ENCODE measurements at regions not wholly inside any gene's neighbourhood (a gene's known extent, or its start where the extent isn't known, plus 50 kb on each side); places are given as distances from the start of the nearest gene placed in this dataset.

DNA sequence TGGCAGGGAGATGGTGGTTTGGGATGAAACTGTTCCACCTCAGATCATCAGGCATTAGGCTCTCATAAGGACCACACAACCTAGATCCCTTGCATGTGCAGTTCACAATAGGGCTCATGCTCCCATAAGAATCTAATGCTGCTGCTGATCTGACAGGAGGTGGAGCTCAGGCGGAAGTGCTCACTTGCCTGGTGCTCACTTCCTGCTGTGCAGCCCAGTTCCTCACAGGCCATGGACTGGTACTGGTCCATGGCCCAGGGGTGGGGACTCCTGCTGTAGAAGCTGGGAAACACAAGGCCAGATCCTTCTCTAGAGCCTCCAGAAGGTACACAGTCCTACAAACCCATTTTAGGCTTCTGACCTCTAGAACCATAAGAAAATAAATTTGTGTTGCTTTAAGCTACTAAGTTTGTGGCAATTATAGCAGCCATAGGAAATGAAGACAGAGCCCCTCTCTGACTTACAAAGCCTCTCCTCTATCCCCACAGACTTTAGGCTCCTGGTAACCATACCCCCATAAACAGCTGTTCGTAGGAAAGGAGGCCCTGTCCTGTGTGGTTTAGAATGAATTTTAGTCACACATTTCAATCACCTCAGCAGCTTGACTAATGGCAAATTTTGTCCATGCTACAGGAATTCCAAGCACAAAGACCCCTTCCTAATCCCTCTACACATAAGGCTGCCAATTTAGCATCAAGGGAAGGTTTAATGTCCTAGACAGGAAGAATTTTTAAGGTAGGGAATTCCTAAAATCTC lies 206.1 kb upstream of the PHYHIPL start:
- no peak for DNase-seq (ENCODE audit: low spot score)

DNA sequence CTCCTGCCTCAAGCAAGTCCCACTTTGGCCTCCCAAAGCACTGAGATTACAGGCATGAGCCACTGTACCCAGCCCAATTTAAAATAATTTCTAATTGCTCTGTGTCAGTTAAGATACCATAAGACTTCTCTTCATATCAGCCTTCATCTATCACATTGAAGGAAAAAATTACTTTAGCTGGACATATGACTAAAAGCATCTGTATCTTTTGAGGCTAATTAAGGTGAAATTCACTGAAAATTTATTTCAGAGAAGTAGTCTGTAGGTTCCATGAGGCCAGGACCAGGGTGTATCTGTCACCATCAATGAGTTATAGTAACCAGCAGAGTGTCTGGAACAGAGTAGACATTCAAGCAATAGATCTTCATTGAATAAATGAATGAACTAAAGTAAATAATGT lies 205.2 kb upstream of the PHYHIPL start:
- no peak for DNase-seq (ENCODE audit: low spot score)

DNA sequence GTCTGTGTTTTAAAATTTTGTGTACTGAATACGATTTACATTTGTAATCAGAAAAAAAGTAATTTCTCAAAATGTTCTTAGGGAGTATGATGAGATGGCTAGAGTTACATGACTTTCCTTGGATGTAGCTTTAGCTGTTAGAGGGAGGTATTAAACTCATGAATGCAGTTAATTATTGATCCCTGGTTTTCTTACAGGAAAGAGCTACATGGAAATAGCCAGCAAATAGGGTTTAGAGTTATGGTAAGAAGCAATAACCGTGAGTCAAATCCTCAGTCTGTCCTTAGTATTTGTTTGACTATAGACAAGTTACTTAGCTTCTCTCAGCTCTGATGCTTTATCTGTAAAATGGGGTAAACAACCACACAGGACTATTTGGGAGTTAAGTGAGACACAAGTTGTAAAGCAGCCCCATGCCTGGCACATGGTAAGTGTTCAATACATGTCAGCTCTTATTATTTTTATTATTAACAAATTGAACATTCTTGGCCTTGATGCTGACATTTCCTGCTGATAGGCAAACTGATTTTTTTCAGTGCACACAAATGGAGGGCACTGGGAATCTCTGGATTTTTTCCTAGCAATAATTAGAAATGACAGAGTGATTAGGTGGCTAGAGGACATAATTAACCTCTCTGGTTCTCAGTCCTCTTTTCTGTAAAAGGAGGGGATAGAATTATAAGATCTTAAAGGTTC lies 204.5 kb upstream of the PHYHIPL start:
- DNase-seq (ENCODE audit: low spot score), result no peak

DNA sequence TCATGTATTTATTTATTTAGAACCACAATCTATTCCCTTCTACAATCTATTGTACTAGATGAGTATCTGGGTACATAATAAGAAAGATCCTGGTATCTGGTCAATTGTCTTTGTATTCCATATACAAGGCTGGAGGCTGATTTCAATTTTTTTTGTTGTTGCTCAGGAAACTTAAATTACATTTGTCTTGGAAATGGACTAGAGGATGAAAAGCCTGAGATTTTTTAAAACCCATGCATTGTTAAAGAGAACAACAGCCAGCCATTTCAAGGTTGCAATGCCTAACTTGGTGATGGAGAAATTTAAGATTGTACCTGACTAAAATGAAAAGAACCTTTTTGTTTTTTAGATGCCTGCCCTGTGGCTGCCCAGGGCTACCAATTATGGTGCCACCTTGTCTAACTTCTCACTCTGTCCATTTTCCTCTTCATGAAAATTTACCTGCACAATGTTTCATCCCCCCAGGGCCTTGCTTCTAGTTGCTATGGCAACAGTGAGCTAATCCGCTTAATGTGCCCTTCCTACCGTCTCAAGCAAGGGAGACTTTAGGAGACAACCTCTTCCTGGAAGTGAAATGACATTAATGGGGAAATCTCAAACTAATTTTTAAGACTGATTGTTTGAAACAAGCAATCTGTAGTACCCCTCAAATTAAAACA lies 203.7 kb upstream of the PHYHIPL start:
- no peak for DNase-seq (ENCODE audit: low spot score)

DNA sequence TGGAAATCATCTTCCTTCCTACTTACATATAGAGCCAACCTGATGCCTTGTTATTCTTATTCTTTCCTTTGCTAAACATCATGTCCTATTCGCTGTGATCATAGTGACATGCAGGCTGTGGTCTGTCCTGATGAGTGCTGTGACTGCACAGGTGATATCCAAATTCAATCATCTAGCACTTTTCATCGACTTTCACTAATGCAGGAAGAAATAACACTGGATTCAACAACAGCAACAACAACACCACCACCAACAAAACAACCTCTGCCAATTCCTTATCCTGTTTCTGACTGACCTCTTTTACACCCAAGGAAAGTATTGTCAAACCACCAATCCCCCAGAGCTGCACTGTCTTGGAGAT lies 203.2 kb upstream of the PHYHIPL start:
- DNase-seq (ENCODE audit: low spot score), result no peak

DNA sequence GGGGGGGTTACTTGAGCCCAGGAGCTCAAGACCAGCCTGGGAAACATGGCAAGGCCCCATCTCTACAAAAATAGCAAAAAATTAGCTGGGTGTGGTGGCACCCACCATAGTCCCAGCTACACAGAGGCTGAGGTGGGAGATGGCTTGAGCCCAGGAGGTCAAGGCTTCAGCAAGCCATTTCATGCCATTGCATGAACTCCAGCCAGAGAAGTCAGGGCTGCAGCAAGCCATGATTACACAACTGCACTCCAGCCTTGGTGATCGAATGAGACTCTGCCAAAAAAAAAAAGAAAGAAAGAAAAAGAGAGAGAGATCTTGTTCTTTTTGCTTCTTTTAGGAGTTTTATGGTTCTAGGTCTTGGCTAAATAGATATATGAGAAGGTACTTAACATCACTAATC lies 200.2 kb upstream of the PHYHIPL start:
- DNase-seq (ENCODE audit: low spot score), result no peak

DNA sequence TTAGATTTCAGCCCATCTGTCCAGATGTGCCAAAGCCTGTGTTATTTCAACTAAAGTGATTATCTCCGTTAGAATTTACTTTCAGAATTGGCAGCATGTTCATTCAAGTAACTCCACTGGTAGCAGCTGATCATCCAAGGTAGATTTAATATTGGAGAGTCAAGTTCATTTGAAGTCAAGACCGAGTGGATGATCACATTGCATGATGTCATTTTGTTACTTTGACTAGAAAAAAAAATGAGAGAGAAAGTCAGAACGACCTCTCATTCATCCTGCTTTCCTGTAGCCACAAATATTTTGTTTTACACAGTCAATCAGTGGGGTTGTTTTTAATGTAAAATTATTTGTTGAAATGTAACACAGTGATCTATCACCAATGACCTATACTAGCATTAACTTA lies 196.7 kb upstream of the PHYHIPL start:
- DNase-seq (ENCODE audit: low spot score), result no peak

DNA sequence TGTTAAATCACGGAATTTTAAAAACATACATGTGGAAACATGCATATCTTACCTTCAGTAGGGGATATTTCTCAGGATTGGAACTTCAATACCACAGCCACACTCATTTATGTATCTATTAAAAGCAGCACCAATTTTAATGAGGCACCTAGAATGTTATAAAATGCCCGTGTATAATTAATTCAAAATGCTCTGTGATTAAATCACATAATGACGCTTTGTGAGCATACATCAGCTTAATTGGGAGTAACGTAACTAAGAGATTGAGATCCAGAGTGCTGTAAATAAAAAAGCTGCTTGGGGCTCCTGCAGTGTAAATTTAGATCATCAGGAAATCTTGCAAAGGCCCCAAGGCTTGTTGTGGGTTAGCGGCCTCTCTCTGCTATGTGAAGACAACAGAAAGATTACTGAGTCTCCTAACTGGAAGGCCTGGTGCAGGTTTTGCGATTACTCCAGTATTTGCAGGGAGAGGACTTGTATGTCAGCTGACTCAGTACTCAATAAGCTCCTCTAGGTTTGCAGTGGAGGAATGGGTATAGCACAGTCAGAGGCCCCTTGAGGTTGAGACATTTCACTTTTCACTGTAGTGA lies 195.5 kb upstream of the PHYHIPL start:
- no peak for DNase-seq (ENCODE audit: low spot score)

DNA sequence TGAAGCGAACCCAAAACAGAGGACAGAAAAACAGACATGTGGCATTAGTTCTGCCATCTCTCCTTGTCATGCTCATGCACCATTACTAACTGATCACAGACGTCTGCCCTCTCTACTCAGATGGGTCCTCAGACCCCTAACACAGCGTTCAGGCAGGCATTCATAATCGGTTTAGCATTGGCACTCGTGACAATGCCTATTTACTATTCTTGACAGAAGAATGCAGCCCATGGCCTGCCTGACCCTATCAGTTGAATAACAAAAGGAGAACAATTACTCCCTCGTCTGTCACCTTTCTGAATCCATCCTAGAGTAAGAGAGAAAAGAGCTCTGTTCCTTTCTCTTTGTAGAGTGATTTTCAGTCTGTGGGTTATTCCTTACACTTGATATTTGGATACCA lies 194.6 kb upstream of the PHYHIPL start:
- DNase-seq (ENCODE audit: low spot score), result no peak

DNA sequence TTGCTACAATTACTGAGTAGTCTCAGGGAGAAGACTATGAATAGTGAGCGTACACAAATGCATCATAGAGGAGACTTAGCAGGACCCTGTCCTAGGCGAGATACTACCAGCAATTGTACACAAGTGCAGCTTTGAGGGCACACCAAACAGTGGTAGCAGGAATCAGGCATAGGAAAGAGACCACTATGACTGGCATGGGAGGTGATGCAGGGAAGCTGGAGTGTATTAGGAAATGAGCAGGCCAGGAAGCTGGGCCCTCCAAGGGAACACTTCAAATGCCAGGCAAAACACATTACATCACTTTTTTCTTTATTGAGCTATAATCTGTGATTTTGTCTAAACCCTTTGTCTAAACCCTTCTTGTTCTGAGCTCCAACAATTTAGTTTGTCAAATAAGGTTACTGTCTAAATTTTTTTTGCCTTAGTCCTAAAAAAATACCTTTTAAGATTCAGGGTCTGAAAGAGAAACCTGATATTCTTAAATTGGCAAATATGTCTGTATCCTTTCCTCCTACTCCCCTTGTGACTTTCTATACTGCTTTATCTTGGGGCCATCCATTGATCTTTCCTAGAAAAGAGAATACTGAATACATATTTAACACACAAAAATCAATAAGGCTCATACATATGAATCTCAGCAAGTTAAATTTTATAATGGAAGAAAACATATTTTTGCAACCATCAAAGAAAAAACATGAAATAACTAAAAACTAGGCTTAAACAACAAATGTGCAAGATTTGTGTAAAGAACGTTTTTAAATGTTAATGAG lies 193.8 kb upstream of the PHYHIPL start:
- DNase-seq (ENCODE audit: low spot score), result no peak

DNA sequence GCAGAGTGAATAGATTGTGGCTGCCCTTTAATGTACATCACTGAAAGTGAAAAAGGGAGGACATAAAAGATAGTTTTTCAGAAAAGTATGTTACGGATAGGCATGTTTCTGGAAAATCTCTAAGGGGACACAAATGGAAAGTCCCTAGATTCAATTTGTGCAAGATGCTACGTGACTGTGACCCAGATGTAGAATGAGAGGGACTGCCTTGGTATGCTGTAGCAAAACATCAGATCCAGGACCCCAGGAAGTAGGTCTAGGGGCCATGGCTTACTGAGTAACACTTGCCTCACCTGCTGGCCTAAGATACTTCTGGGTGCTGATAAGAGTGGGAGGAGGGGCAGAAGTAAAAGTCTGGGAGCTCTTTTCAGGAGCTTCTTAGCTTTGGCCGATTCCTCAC lies 191.2 kb upstream of the PHYHIPL start:
- no peak for DNase-seq (ENCODE audit: low spot score)

DNA sequence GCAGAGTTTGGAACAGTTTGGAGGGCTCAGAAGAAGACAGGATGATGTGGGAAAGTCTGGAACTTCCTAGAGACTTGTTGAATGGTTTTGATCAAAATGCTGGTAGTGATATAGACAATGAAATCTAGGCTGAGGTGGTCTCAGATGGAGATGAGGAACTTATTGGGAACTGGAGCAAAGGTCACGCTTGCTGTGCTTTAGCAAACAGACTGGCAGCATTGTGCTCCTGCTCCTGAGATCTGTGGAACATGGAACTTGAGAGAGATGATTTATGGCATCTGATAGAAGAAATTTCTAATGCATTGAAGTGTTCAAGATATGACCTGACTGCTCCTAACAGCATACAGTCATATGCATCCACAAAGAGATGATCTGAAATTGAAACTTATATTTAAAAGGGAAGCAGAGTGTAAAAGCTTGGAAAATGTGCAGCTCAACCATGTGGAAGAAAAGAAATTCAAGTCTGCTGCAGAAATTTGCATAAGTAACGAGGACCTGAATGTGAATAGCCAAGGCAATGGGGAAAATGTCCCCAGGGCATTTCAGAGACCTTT lies 186.9 kb upstream of the PHYHIPL start:
- DNase-seq (ENCODE audit: low spot score), result no peak

DNA sequence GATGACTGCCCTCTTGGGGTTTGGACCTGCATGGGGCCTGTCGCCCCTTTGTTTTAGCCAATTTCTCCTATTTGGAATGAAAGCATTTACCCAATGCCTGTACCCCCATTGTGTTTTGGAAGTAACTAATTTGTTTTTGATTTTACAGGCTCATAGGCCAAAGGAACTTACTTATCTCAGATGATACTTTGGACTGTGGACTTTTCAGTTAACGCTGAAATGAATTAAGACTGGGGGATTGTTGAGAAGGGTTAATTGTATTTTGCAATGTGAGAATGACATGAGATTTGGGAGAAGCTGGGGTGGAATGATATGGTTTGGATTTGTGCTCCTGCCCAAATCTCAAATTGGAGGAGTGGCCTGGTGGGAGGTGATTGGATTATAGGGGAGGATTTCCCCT lies 185.8 kb upstream of the PHYHIPL start:
- no peak for DNase-seq (ENCODE audit: low spot score)

DNA sequence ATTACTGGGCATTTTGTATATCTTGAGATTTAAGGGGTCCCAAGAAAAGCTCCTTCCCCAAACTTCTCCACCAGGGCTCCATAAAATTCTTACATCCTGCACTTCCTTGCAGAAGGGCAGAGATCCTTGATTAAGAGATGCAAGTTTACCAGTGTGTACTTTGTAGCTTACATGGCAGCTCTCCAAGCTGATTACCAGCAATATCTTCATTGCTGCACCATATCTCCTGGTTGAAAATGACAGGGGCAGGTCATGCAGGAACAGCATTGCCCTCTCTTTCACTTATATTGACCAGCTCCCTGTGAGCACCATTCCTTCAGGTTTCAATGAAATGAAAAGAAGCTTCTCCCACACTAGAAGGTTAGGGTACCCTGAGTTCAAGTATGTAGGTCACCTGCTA lies 184.6 kb upstream of the PHYHIPL start:
- no peak for DNase-seq (ENCODE audit: low spot score)

DNA sequence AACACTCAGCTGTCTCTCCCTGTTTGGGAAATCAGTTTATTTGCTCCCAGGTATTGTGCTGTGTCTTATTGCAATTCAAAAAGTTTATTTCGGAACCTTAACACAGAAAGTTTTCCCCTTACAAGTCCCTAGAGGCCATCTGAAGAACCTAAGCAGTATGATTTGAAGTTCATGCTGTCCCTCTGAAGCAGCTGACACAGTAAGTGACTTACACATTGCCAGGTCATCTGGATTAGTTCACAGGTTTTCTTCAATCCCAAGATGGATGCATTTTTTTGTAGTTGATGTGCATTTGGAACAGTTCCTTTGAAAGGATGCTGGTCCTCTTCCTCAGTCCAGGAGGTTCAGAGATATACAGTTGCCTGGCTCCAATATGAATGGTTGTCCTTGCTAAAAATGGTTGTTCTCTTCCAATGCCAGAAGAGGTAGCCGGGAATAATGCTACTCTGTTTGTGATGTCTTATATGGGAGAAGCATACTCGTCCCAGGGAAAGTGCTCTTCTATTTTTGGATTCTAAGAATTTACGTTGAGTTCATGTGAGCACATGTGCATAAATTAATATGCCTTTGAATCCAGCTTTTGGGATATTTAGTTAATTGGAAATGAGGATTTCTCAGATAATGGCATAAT lies 183.5 kb upstream of the PHYHIPL start:
- no peak for DNase-seq (ENCODE audit: low spot score)

DNA sequence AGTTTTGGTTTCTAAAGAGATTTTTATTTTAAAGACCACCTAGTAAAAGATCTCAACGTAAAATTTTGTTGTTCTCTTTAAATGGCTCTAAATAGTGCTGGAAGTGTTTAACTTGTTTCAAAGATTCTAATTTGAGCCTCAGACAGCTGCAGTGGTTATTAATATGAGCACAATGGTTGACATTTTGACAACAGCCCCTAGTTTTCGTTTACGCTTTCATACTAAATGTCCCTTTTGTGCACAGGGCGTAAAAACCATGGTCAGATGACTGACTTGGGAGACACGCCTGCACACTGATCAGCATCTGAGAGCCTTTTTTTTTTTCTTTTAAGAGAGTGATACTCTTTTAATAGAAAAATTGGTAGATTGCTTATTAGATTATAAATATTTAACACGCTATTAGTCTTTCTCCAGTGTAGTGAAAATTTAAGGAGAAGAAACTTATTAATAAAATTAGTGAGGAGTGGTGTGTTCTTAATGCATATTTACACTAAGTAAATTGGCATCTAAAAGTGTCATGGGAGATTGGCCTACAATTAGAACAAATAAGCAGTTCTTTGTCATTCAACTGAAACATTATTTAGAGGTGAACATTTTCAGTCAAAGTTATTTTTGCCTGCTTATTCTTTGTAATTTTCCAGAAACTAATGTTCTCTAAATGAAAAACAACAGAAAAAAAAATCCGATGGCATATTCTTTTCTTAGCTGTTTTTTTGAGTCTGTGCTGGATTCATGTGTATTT lies 182.8 kb upstream of the PHYHIPL start:
- no peak for DNase-seq (ENCODE audit: low spot score)

DNA sequence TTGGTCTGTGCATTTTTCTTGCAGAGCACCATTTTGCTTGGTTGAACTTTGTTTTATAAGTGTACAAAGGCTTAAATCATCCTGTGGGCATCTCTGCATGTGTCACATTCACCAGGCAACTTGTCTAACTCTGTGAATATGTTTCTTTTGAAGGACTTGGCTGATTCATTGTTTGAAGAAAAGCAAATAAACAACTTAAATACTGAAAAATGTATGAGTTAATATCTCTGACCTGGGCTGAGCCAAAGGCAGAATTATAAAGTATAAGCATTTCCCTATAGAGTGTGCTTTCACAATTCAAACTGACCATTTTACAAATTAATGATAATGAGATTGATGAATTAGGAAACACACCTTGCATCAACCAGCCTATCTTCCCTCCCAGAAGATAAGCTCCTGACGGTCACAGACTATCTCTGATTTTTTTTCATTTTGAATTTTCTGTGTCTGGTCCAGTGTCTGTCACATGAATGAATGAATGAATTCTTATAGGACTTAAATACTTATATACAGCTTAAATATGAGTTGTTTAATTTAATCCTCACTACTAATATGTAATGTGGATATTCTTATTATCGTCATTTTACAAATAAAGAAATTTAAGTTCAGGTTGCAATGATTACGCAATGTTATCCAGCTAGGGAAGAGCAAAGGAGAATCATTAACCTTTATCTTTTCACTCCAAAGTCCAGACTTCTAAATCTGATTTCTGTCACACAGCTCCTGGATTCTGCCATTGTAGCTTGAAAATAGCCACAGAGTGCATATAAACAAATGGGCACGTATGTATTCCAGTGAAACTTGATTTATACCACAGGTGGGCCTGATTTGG lies 182.0 kb upstream of the PHYHIPL start:
- DNase-seq (ENCODE audit: low spot score), result no peak

DNA sequence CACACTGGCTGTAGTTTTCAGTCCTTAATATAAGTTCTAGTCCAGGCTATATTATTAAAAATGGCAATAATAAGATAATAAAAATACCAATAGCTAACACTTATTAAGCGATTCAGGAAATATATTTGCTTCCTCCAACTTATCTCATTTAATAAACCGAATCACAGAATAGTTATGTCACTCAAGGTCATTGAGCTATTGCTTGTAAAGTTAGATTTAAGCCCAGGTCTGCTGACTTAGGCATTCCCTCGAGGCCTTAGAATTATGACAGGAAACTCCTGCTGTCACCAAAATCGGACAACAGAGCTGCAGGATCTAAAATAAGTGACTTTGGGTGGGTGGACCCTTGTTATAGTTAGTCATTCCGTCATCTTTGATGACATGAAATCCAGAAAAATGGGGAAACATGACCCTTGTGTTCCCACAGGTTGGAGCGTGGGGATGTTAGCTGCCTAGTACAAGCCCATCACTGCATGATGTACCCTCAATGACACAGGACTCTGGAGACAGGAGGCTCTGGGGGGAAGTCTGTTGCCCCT lies 181.3 kb upstream of the PHYHIPL start:
- DNase-seq (ENCODE audit: low spot score), result no peak

DNA sequence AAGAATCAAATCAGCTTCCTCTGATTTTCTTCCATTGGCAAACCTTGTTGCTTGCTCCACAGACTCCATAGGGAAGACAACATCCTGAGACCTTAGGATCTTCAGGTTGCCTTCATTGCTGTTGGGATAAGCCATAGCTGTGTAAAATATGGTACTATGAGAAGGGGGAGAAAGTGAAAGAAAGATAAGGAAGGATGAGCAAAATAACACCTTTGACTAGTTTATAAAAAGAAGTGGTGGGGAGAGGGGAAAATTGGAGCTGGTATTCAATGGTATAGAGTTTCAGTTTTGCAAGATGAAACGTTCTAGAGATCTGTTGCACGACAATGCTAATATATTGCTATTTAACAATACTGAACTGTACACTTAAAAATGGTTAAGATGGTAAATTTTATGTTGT lies 180.4 kb upstream of the PHYHIPL start:
- no peak for DNase-seq (ENCODE audit: low spot score)

DNA sequence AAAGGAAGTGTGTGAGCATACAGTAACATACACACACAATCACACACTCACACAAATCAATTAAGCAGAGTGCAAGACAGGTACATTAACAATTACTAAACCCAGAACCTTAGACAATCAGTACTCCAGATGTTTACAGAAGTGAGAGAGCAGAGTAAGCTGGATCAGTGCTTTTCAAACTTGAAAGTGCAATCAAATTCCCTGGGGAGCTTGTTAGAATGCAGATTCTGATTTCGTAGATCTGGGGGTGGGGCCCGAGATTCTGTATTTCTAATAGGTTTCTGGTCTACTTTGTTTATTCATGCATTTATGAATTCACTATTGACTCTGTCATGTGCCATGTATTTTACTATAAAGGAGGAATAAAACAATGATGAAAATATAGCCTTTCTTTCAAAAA lies 179.6 kb upstream of the PHYHIPL start:
- DNase-seq (ENCODE audit: low spot score), result no peak

All from AG08395 (cell line).